Activated CD4-positive, alpha-beta T cell treated with anti-CD3 and anti-CD28 coated beads for 48 hours (primary cell): ENCODE measurements at regions not wholly inside any gene's neighbourhood (a gene's known extent, or its start where the extent isn't known, plus 50 kb on each side); places are given as distances from the start of the nearest gene placed in this dataset.
A peak's percentile ranks its signal among the peaks of the same experiment; 100 is the strongest.
"Not testable (repeated sequence)": the region's sequence is repeated elsewhere in the genome, so short reads cannot be mapped to it uniquely, and the experiment has no call there.

Source experiments
- DNase-seq: peaks from one replicate; pipeline ENCODE4 v3.0.0-alpha.2; 2020

GRCh38 chrX:3881898-3882552, 168.6 kb upstream of the PRKX start:
- not testable (repeated sequence) for DNase-seq

- DNase-seq = not testable (repeated sequence)
Observed at GRCh38 chrX:3881255-3881895, 167.9 kb upstream of the PRKX start.

- not testable (repeated sequence) for DNase-seq
Observed at GRCh38 chrX:3876393-3876792, 162.9 kb upstream of the PRKX start.

GRCh38 chrX:3875638-3876037, 162.2 kb upstream of the PRKX start:
- not testable (repeated sequence) for DNase-seq

- DNase-seq = not testable (repeated sequence)
Observed at GRCh38 chrX:3872226-3872879, 158.9 kb upstream of the PRKX start.

- not testable (repeated sequence) for DNase-seq
Observed at GRCh38 chrX:3867067-3867831, 153.8 kb upstream of the PRKX start.

- not testable (repeated sequence) for DNase-seq
Observed at GRCh38 chrX:3858332-3858731, 144.9 kb upstream of the PRKX start.

GRCh38 chrX:3843522-3844145, 130.2 kb upstream of the PRKX start:
- not testable (repeated sequence) for DNase-seq

- peak; percentile 17 for DNase-seq
Observed at GRCh38 chrX:3842822-3843521, 129.5 kb upstream of the PRKX start.

GRCh38 chrX:3838754-3839153, 125.3 kb upstream of the PRKX start:
- not testable (repeated sequence) for DNase-seq

GRCh38 chrX:3837958-3838643, 124.7 kb upstream of the PRKX start:
- not testable (repeated sequence) for DNase-seq

GRCh38 chrX:3837211-3837610, 123.8 kb upstream of the PRKX start:
- not testable (repeated sequence) for DNase-seq

GRCh38 chrX:3833761-3834542, 120.5 kb upstream of the PRKX start:
- DNase-seq = not testable (repeated sequence)

GRCh38 chrX:3830020-3830419, 116.6 kb upstream of the PRKX start:
- DNase-seq = not testable (repeated sequence)

GRCh38 chrX:3829041-3829531, 115.6 kb upstream of the PRKX start:
- not testable (repeated sequence) for DNase-seq

GRCh38 chrX:3828378-3829040, 115.1 kb upstream of the PRKX start:
- not testable (repeated sequence) for DNase-seq

- DNase-seq = not testable (repeated sequence)
Observed at GRCh38 chrX:3824008-3824407, 110.6 kb upstream of the PRKX start.

- no peak for DNase-seq
Observed at GRCh38 chrX:3820167-3820566, 106.7 kb upstream of the PRKX start.

GRCh38 chrX:3817480-3817879, 104.0 kb upstream of the PRKX start:
- DNase-seq = not testable (repeated sequence)
